IPS-18c (cell line): ENCODE measurements at regions not wholly inside any gene's neighbourhood (a gene's known extent, or its start where the extent isn't known, plus 50 kb on each side); places are given as distances from the start of the nearest gene placed in this dataset.

Experiments
- H3K4me3 ChIP-seq: 2 replicates; pipeline ENCODE4 v1.7.0; 2013; ENCODE audit warnings: low read depth, mild to moderate bottlenecking, low read length, moderate library complexity; ENCODE audit not compliant: insufficient read depth
- H3K9me3 ChIP-seq: one replicate; pipeline ENCODE4 v1.6.1; 2013; ENCODE audit warnings: mild to moderate bottlenecking, low read length, moderate library complexity; ENCODE audit not compliant: control insufficient read depth, insufficient read depth

DNA sequence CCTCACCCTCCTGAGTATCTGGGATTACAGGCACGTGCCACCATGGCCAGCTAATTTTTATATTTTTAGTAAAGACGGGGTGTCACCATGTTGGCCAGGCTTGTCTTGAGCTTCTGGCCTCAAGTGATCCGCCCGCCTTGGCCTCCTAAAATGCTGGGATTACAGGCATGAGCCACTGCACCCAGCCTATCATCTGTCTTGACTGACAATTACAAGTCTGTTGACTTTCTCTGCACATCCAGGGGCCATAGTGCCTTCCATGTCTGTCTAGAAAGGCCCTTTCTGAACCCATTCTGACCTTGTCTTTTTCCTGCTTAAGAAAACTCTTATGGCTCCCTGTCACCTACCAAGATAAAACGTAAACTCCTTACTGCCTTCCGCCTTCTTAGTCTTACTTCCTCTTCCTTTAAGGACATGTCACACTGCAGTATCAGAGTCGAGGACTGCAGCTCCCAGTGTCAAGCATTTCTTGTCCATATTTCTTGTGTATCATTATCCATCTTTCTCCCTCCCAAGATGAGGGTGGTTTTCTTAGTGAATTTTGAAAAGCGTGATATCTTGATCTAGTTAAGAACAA lies 49.9 kb upstream of the SHB start:
- Histone ChIP-seq H3K9me3 (no peaks in the 10 kb centered on the region), H3K4me3 (no peak overlapping the region)
